Gastrocnemius medialis (tissue), 4 donors: ENCODE measurements at regions not wholly inside any gene's neighbourhood (a gene's known extent, or its start where the extent isn't known, plus 50 kb on each side); places are given as distances from the start of the nearest gene placed in this dataset.

Experiments used
- ATAC-seq, 2 donors: fragments of 150-250 bp; one replicate each; pipeline ENCODE4 v1.9.1; 2016
- DNase-seq, 2 donors: peaks; one replicate each; pipeline ENCODE4 v3.0.0-alpha.2; 2019
- H3K27ac ChIP-seq, 4 donors: fragments of 200-600 bp; sonication (generic); 1 replicate in 1 of 4; 2 replicates in 3 of 4; pipeline ENCODE4 v1.5.1; 2016 to 2018; ENCODE audit warnings: mild to moderate bottlenecking in 2 of 4, moderate library complexity in 1 of 4
- H3K27me3 ChIP-seq, 3 donors: fragments of 200-600 bp; sonication (generic) in 2 of 3; 1 replicate in 1 of 3; 2 replicates in 2 of 3; pipeline versions ENCODE4 v1.5.1 to v1.6.0; 2016 to 2019; ENCODE audit warnings: mild to moderate bottlenecking in 1 of 3, moderate library complexity in 1 of 3
- H3K36me3 ChIP-seq, 2 donors: fragments of 200-600 bp; sonication (generic) in 1 of 2; one replicate each; pipeline ENCODE4 v1.5.1; 2017 to 2018
- H3K4me1 ChIP-seq, 2 donors: fragments of 200-600 bp; sonication (generic) in 1 of 2; one replicate each; pipeline ENCODE4 v1.5.1; 2016 to 2017; ENCODE audit warnings: mild to moderate bottlenecking in 2 of 2
- H3K4me3 ChIP-seq, 4 donors: fragments of 200-600 bp; sonication (generic) in 3 of 4; 1 replicate in 1 of 4; 2 replicates in 3 of 4; pipeline ENCODE4 v1.5.1; 2016 to 2019; ENCODE audit warnings: mild to moderate bottlenecking in 2 of 4
- H3K9me3 ChIP-seq, 3 donors: fragments of 200-600 bp; sonication (generic) in 2 of 3; 1 replicate in 1 of 3; 2 replicates in 2 of 3; pipeline ENCODE4 v1.5.1; 2016 to 2019
- CTCF ChIP-seq, 5 experiments: fragments of 450-650 bp in 3 of 5; fragments of 200-600 bp in 2 of 5; sonication (generic) in 2 of 5; IDR thresholded peaks in 4 of 5; conservative IDR thresholded peaks in 1 of 5; 1 replicate in 4 of 5; 2 replicates in 1 of 5; pipeline ENCODE4 v1.5.1; 2016 to 2019; ENCODE audit warnings: antibody characterized with exemption in 5 of 5, mild to moderate bottlenecking in 3 of 5, moderate library complexity in 3 of 5
- POLR2A ChIP-seq, 2 donors: fragments of 450-650 bp; IDR thresholded peaks; one replicate each; pipeline ENCODE4 v1.6.1; 2017; ENCODE audit warnings: antibody characterized with exemption in 2 of 2, mild to moderate bottlenecking in 2 of 2, moderate library complexity in 2 of 2
- in situ Hi-C, 4 donors: fragments of 200-750 bp; cut with MboI; loops; one replicate each; pipeline versions ENCODE4 v1.15.0 to v1.8.0; 2017; ENCODE audit warnings: low sequenced_read_pairs in 4 of 4
- intact Hi-C: fragments of 100-400 bp; cut with DNase I; formaldehyde crosslinking; loops from one replicate; pipeline ENCODE4 v1.15.1; 2023; ENCODE audit warnings: low total_unique reads

- Histone ChIP-seq H3K4me3 (peak overlapping the region in 1 of 4 donors; percentile 19), H3K36me3 (no peaks in the 10 kb centered on the region), H3K27ac (peak overlapping the region; percentile 87 to 91 (median 88)), H3K9me3 (no peaks in the 10 kb centered on the region), H3K27me3 (no peaks in the 10 kb centered on the region), H3K4me1 (peaks cover 23 to 36% of the 10 kb centered on the region in 2 donors)
- intact Hi-C loops (loop anchor here (1.0 to 5.0 kb wide), 6 partner anchors 64 to 721 kb away; partner anchors contain the start of gene KLF4), in situ Hi-C loops (no loop called here)
- DNase-seq (peak; percentile 88 to 93), ATAC-seq (peak; percentile 79)
- TF ChIP-seq POLR2A (IDR thresholded peaks at IDR 0.05) (peak in 1 of 2 donors; percentile 34), CTCF (IDR thresholded peaks at IDR 0.05 in 4 of 5, conservative IDR thresholded peaks at IDR 0.05 in 1 of 5) (no peak)
Observed at GRCh38 chr9:107750741-107751566, 261.4 kb upstream of the KLF4 start.

GRCh38 chr9:107749787-107750444 lies 260.3 kb upstream of the KLF4 start:
- Histone ChIP-seq H3K9me3 (no peaks in the 10 kb centered on the region), H3K4me3 (peak overlapping the region in 1 of 4 donors; percentile 19), H3K27me3 (no peaks in the 10 kb centered on the region), H3K4me1 (peaks cover 23 to 36% of the 10 kb centered on the region in 2 donors), H3K36me3 (no peaks in the 10 kb centered on the region), H3K27ac (peak overlapping the region; percentile 87 to 91 (median 88))
- peak; percentile 84 for ATAC-seq
- in situ Hi-C loops: loop anchor here (25.0 kb wide), 1 partner anchor 263 kb away; the partner anchor contains the start of gene KLF4 (in 4 of the 4)
- peak; percentile 90 to 97 for DNase-seq
- TF ChIP-seq POLR2A (IDR thresholded peaks at IDR 0.05) (peak; percentile 6 to 27), CTCF (IDR thresholded peaks at IDR 0.05 in 4 of 5, conservative IDR thresholded peaks at IDR 0.05 in 1 of 5) (no peak)
- intact Hi-C loops: loop anchor here (1.0 to 5.0 kb wide), 6 partner anchors 16 to 722 kb away; partner anchors contain the start of gene KLF4

- in situ Hi-C loops (loop anchor here (25.0 kb wide), 1 partner anchor 258 kb away; the partner anchor contains the start of gene KLF4 (in 4 of the 4)), intact Hi-C loops (no loop called here)
- TF ChIP-seq POLR2A (IDR thresholded peaks at IDR 0.05): no peak
- TF ChIP-seq CTCF (IDR thresholded peaks at IDR 0.05 in 4 of 5, conservative IDR thresholded peaks at IDR 0.05 in 1 of 5): no peak
- ATAC-seq (no peak), DNase-seq (no peak)
- H3K4me3 ChIP-seq: no peak overlapping the region
- H3K9me3 ChIP-seq: no peaks in the 10 kb centered on the region
- no peak overlapping the region for H3K27ac ChIP-seq
- no peaks in the 10 kb centered on the region for H3K36me3 ChIP-seq
- no peaks in the 10 kb centered on the region for H3K27me3 ChIP-seq
- H3K4me1 ChIP-seq: peaks cover 8 to 11% of the 10 kb centered on the region in 2 donors
Observed at GRCh38 chr9:107744873-107745272, 255.3 kb upstream of the KLF4 start.

GRCh38 chr9:107742531-107743309 lies 253.2 kb upstream of the KLF4 start:
- in situ Hi-C loops: loop anchor here (25.0 kb wide), 1 partner anchor 255 kb away; the partner anchor contains the start of gene KLF4 (in 4 of the 4)
- TF ChIP-seq POLR2A (IDR thresholded peaks at IDR 0.05): no peak
- no peak for TF ChIP-seq CTCF (IDR thresholded peaks at IDR 0.05 in 4 of 5, conservative IDR thresholded peaks at IDR 0.05 in 1 of 5)

More at GRCh38 chr9:107742531-107743309, 253.2 kb upstream of the KLF4 start:
- intact Hi-C loops: no loop called here
- no peaks in the 10 kb centered on the region for H3K36me3 ChIP-seq
- H3K9me3 ChIP-seq: no peaks in the 10 kb centered on the region
- no peaks in the 10 kb centered on the region for H3K27me3 ChIP-seq
- no peak overlapping the region for H3K4me3 ChIP-seq
- DNase-seq (no peak), ATAC-seq (no peak)
- H3K4me1 ChIP-seq: peaks cover 14 to 17% of the 10 kb centered on the region in 2 donors
- no peak overlapping the region for H3K27ac ChIP-seq
